Aorta (tissue), 5 donors: ENCODE measurements at regions not wholly inside any gene's neighbourhood (a gene's known extent, or its start where the extent isn't known, plus 50 kb on each side); places are given as distances from the start of the nearest gene placed in this dataset.
"Not testable (repeated sequence)": the region's sequence is repeated elsewhere in the genome, so short reads cannot be mapped to it uniquely, and the experiment has no call there.

ENCODE experiments used
- ATAC-seq: fragments of 200-7000 bp; cut with Tn5 transposase; one replicate; pipeline ENCODE4 v1.9.1; 2022; ENCODE audit warnings: moderate library complexity; ENCODE audit not compliant: low FRiP score
- DNase-seq, 2 donors: peaks; one replicate each; pipeline ENCODE4 v3.0.0-alpha.2; 2020
- H3K27ac ChIP-seq, 2 donors: one replicate each; pipeline ENCODE4 v1.5.1; 2013; ENCODE audit warnings: low read length in 2 of 2, mild to moderate bottlenecking in 2 of 2, moderate library complexity in 2 of 2, control low read depth in 1 of 2, inconsistent platforms in 1 of 2, low read depth in 1 of 2
- H3K27me3 ChIP-seq, 2 donors: one replicate each; pipeline ENCODE4 v1.6.1; 2013; ENCODE audit warnings: control low read depth in 1 of 2, low read length in 1 of 2, mild to moderate bottlenecking in 1 of 2, moderate library complexity in 1 of 2; ENCODE audit not compliant: insufficient read depth in 2 of 2, control insufficient read depth in 1 of 2
- H3K36me3 ChIP-seq, 2 donors: one replicate each; pipeline ENCODE4 v1.6.1; 2013; ENCODE audit warnings: control low read depth in 1 of 2, low read length in 1 of 2, mild to moderate bottlenecking in 1 of 2; ENCODE audit not compliant: insufficient read depth in 2 of 2, control insufficient read depth in 1 of 2
- H3K4me1 ChIP-seq, 2 donors: one replicate each; pipeline ENCODE4 v1.6.1; 2013; ENCODE audit warnings: low read length in 2 of 2, control low read depth in 1 of 2, mild to moderate bottlenecking in 1 of 2, moderate library complexity in 1 of 2; ENCODE audit not compliant: insufficient read depth in 2 of 2, control insufficient read depth in 1 of 2
- H3K4me3 ChIP-seq, 2 donors: one replicate each; pipeline ENCODE4 v1.5.1; 2013; ENCODE audit warnings: low read length in 2 of 2, control low read depth in 1 of 2, mild to moderate bottlenecking in 1 of 2
- H3K9me3 ChIP-seq: one replicate; pipeline ENCODE4 v1.6.1; 2013; ENCODE audit warnings: mild to moderate bottlenecking, low read length; ENCODE audit not compliant: control insufficient read depth
- WGBS, 2 donors: extraction: QIAGEN DNeasy Blood & Tissue Kit; methylation state at CpG; one replicate each; pipeline ENCODE4 v1.1.7; 2013; 5-methylcytosine and 5-hydroxymethylcytosine counted together
- intact Hi-C, 2 donors: fragments of 100-400 bp; cut with DNase I; formaldehyde crosslinking; loops; one replicate each; pipeline versions ENCODE4 v1.14.2 to v1.15.0; 2022
- donor health status: healthy with polysubstance abuse.
- donor health status: Bipolar disorder and iron deficiency.
- donor health status: DM: no; HTN: no; CAD: no.
- donor health status: DM: no; HTN: no; CAD: no.
- donor health status: DM: yes; HTN: yes; CAD: no.

GRCh38 chr5:3454028-3454427 is 141.6 kb upstream of the IRX1 start:
- H3K36me3 ChIP-seq, H3K9me3 ChIP-seq, DNase-seq, H3K27ac ChIP-seq, H3K4me3 ChIP-seq, H3K4me1 ChIP-seq, ATAC-seq, H3K27me3 ChIP-seq, intact Hi-C loops: not testable (repeated sequence)
- WGBS, 2 donors = 92 to 94% methylated on average over 27 of the region's 27 CpGs

GRCh38 chr5:3452622-3453021 is 143.0 kb upstream of the IRX1 start:
- Histone ChIP-seq H3K9me3 (no peaks in the 10 kb centered on the region), H3K4me1 (no peaks in the 10 kb centered on the region), H3K27me3 (no peaks in the 10 kb centered on the region), H3K4me3 (no peak overlapping the region), H3K36me3 (no peaks in the 10 kb centered on the region), H3K27ac (no peak overlapping the region)
- no peak for DNase-seq
- ATAC-seq = no peak
- intact Hi-C loops = no loop called here
- WGBS, 2 donors = 85 to 86% methylated on average over 7 of the region's 7 CpGs

GRCh38 chr5:3451961-3452360 is 143.7 kb upstream of the IRX1 start:
- ATAC-seq = no peak
- H3K4me1 ChIP-seq = no peaks in the 10 kb centered on the region
- no peak overlapping the region for H3K4me3 ChIP-seq
- DNase-seq = no peak
- no peaks in the 10 kb centered on the region for H3K36me3 ChIP-seq
- intact Hi-C loops = no loop called here
- H3K27ac ChIP-seq = no peak overlapping the region
- WGBS, 2 donors = 86 to 88% methylated on average over 10 of the region's 10 CpGs
- H3K27me3 ChIP-seq = no peaks in the 10 kb centered on the region
- no peaks in the 10 kb centered on the region for H3K9me3 ChIP-seq

- WGBS, 2 donors = 82 to 93% methylated on average over 4 of the region's 4 CpGs
- ATAC-seq (no peak), DNase-seq (no peak)
- H3K4me1 ChIP-seq = no peaks in the 10 kb centered on the region
- intact Hi-C loops = no loop called here
- H3K27me3 ChIP-seq = no peaks in the 10 kb centered on the region
- H3K9me3 ChIP-seq = no peaks in the 10 kb centered on the region
- H3K27ac ChIP-seq = no peak overlapping the region
- H3K36me3 ChIP-seq = no peaks in the 10 kb centered on the region
- H3K4me3 ChIP-seq = no peak overlapping the region
Observed at GRCh38 chr5:3449481-3449880, 146.2 kb upstream of the IRX1 start.

GRCh38 chr5:3446410-3446809 is 149.2 kb upstream of the IRX1 start:
- H3K4me1 ChIP-seq = no peaks in the 10 kb centered on the region
- no peaks in the 10 kb centered on the region for H3K9me3 ChIP-seq
- ATAC-seq (no peak), DNase-seq (no peak)
- intact Hi-C loops = no loop called here
- H3K27ac ChIP-seq = no peak overlapping the region
- H3K4me3 ChIP-seq = no peak overlapping the region
- WGBS, 2 donors = 66 to 80% methylated on average over 3 of the region's 3 CpGs
- no peaks in the 10 kb centered on the region for H3K36me3 ChIP-seq
- H3K27me3 ChIP-seq = no peaks in the 10 kb centered on the region

- H3K4me1 ChIP-seq, H3K9me3 ChIP-seq, ATAC-seq, intact Hi-C loops, H3K36me3 ChIP-seq, H3K27ac ChIP-seq, H3K27me3 ChIP-seq, DNase-seq, H3K4me3 ChIP-seq: not testable (repeated sequence)
Observed at GRCh38 chr5:3445517-3445916, 150.1 kb upstream of the IRX1 start.

- peaks cover 0 to 1% of the 10 kb centered on the region in 2 donors for H3K27me3 ChIP-seq
- intact Hi-C loops = no loop called here
- H3K4me3 ChIP-seq = no peak overlapping the region
- H3K4me1 ChIP-seq = peaks cover 0 to 2% of the 10 kb centered on the region in 2 donors
- ATAC-seq = no peak
- no peaks in the 10 kb centered on the region for H3K36me3 ChIP-seq
- no peak overlapping the region for H3K27ac ChIP-seq
- no peaks in the 10 kb centered on the region for H3K9me3 ChIP-seq
- DNase-seq = no peak
- 75 to 77% methylated on average over 4 of the region's 4 CpGs for WGBS, 2 donors
Observed at GRCh38 chr5:3432135-3432534, 163.5 kb upstream of the IRX1 start.

GRCh38 chr5:3430691-3431090 is 164.9 kb upstream of the IRX1 start:
- H3K4me1 ChIP-seq = peaks cover 0 to 2% of the 10 kb centered on the region in 2 donors
- no peaks in the 10 kb centered on the region for H3K27me3 ChIP-seq
- no peaks in the 10 kb centered on the region for H3K36me3 ChIP-seq
- ATAC-seq = no peak
- intact Hi-C loops = no loop called here
- no peak overlapping the region for H3K27ac ChIP-seq
- no peak overlapping the region for H3K4me3 ChIP-seq
- WGBS, 2 donors = 60 to 70% methylated on average over 5 of the region's 5 CpGs
- no peaks in the 10 kb centered on the region for H3K9me3 ChIP-seq
- DNase-seq = no peak

- intact Hi-C loops = no loop called here
- peaks cover 0 to 2% of the 10 kb centered on the region in 2 donors for H3K4me1 ChIP-seq
- H3K27me3 ChIP-seq = no peaks in the 10 kb centered on the region
- ATAC-seq (no peak), DNase-seq (no peak)
- no peak overlapping the region for H3K27ac ChIP-seq
- no peaks in the 10 kb centered on the region for H3K9me3 ChIP-seq
- 62 to 75% methylated on average over 7 of the region's 7 CpGs for WGBS, 2 donors
- H3K36me3 ChIP-seq = no peaks in the 10 kb centered on the region
- H3K4me3 ChIP-seq = no peak overlapping the region
Observed at GRCh38 chr5:3429962-3430361, 165.7 kb upstream of the IRX1 start.
